Osteocyte (in vitro differentiated cells): ENCODE measurements at regions not wholly inside any gene's neighbourhood (a gene's known extent, or its start where the extent isn't known, plus 50 kb on each side); places are given as distances from the start of the nearest gene placed in this dataset.

ENCODE experiments used
- DNase-seq: peaks from one replicate; pipeline ENCODE4 v3.0.0; 2021; ENCODE audit warnings: mixed read lengths; ENCODE audit not compliant: unreplicated experiment; ENCODE audit errors: extremely low spot score
- H3K27ac Mint-ChIP-seq: one replicate; pipeline ENCODE4 v1.8.0; 2021; ENCODE audit warnings: mild to moderate bottlenecking, mixed read lengths; ENCODE audit not compliant: unreplicated experiment
- H3K27me3 Mint-ChIP-seq: one replicate; pipeline ENCODE4 v1.8.0; 2021; ENCODE audit warnings: mixed read lengths; ENCODE audit not compliant: unreplicated experiment
- H3K36me3 Mint-ChIP-seq: one replicate; pipeline ENCODE4 v1.8.0; 2021; ENCODE audit warnings: mixed read lengths; ENCODE audit not compliant: unreplicated experiment
- H3K4me1 Mint-ChIP-seq: one replicate; pipeline ENCODE4 v1.8.0; 2021; ENCODE audit warnings: mixed read lengths; ENCODE audit not compliant: unreplicated experiment
- H3K4me3 Mint-ChIP-seq: one replicate; pipeline ENCODE4 v1.8.0; 2021; ENCODE audit warnings: mild to moderate bottlenecking, moderate library complexity, mixed read lengths; ENCODE audit not compliant: unreplicated experiment
- H3K9me3 Mint-ChIP-seq: one replicate; pipeline ENCODE4 v1.8.0; 2021; ENCODE audit warnings: mixed read lengths; ENCODE audit not compliant: unreplicated experiment
- TF ChIP-seq, protein P1 (sequence below): fragments of 200-600 bp; sonication (generic); IDR thresholded peaks from 2 replicates; pipeline ENCODE4 v1.5.0; 2021; ENCODE audit warnings: antibody characterized with exemption, mild to moderate bottlenecking, moderate library complexity

DNA sequence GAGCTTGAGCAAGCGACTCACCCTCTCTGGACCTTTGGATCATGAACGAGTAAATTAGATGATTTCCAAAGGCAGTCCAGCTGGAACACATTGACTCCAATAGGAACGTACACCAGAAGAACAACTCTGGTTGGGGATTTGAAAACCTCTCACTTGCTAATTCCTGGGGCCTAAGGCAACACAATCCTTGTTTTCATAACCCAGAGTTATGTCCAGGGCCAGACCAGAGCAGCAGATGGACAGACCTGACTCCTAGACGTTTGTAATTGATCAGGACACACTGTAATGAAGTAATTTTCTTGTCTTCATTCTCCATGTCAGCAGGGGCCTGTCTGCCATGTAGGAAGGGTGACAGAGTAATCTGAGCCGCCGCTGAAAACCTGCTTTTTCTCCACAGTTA is 283.9 kb downstream of the IDS start:
- TF ChIP-seq, protein P1, sequence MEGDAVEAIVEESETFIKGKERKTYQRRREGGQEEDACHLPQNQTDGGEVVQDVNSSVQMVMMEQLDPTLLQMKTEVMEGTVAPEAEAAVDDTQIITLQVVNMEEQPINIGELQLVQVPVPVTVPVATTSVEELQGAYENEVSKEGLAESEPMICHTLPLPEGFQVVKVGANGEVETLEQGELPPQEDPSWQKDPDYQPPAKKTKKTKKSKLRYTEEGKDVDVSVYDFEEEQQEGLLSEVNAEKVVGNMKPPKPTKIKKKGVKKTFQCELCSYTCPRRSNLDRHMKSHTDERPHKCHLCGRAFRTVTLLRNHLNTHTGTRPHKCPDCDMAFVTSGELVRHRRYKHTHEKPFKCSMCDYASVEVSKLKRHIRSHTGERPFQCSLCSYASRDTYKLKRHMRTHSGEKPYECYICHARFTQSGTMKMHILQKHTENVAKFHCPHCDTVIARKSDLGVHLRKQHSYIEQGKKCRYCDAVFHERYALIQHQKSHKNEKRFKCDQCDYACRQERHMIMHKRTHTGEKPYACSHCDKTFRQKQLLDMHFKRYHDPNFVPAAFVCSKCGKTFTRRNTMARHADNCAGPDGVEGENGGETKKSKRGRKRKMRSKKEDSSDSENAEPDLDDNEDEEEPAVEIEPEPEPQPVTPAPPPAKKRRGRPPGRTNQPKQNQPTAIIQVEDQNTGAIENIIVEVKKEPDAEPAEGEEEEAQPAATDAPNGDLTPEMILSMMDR, result no peak
- Mint-ChIP-seq H3K4me3 (no peak overlapping the region), H3K27me3 (no peaks in the 10 kb centered on the region), H3K36me3 (no peaks in the 10 kb centered on the region), H3K27ac (no peak overlapping the region), H3K9me3 (peaks cover 33% of the 10 kb centered on the region), H3K4me1 (peaks cover 2% of the 10 kb centered on the region)
- no peak for DNase-seq

DNA sequence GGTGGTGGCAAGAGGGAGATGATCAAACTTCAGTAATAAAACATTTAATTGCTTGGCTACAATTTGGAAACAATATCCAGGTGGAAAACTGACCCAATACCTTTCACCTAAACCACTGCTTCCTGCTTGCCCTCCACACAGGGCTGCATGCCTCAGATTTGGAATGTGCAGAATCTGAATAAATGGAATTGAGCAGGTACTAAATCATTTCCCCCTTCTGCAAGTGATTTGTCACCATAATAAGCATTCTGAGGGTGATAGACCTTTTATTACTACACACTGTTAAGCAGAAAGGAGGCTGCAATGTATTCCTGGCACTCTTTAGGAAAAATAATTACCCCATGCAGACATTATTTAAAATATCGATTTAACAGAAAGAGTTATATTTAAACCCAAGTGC is 291.8 kb downstream of the IDS start:
- TF ChIP-seq, protein P1, result no peak
- no peak overlapping the region for H3K4me3 Mint-ChIP-seq
- H3K9me3 Mint-ChIP-seq, result peaks cover 21% of the 10 kb centered on the region
- no peaks in the 10 kb centered on the region for H3K27me3 Mint-ChIP-seq
- no peak for DNase-seq
- no peaks in the 10 kb centered on the region for H3K36me3 Mint-ChIP-seq
- H3K27ac Mint-ChIP-seq, result no peak overlapping the region
- H3K4me1 Mint-ChIP-seq, result peaks cover 7% of the 10 kb centered on the region

DNA sequence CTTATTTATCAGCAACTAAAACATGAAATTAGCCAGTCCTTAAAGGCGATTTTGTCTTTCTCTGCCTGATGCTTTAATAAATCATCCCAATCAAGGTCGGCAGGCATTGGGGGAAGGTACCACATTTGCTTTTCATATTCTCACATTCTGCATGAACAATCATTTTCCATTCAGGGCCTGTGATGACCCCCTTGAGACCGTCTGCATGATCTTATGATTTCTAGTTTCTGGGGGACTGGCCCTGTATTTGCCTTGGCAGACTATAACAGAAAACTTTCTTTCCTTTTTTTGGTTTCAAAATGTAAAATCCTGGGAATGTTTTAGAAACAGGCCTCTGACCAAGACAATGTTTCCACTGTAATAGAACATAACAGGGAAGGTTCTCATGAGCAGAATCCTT is 296.8 kb downstream of the IDS start:
- no peaks in the 10 kb centered on the region for H3K27me3 Mint-ChIP-seq
- peaks cover 4% of the 10 kb centered on the region for H3K4me1 Mint-ChIP-seq
- H3K27ac Mint-ChIP-seq, result no peak overlapping the region
- DNase-seq, result no peak
- H3K4me3 Mint-ChIP-seq, result no peak overlapping the region
- H3K9me3 Mint-ChIP-seq, result peaks cover 8% of the 10 kb centered on the region
- no peaks in the 10 kb centered on the region for H3K36me3 Mint-ChIP-seq
- TF ChIP-seq, protein P1, result no peak

DNA sequence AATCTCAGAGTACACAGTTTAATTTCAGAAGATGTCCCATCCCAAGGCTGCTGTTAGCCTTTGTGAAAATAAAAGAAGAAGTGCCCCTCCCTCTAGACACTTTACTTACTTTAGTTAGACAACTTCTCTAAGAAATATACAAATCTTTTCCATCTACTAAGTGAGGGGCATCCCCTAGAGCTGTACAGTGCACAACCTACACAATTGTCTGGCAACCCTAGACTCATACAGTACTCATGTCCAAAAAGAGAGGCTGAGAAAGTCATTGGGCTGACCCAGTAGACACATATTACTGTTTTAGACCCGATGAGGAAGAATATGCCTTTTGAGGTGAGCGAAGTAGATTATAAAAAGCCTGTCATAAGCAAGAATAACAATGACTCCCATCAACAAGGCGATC is 297.6 kb downstream of the IDS start:
- H3K4me1 Mint-ChIP-seq, result no peaks in the 10 kb centered on the region
- H3K36me3 Mint-ChIP-seq, result no peaks in the 10 kb centered on the region
- no peaks in the 10 kb centered on the region for H3K27me3 Mint-ChIP-seq
- no peak overlapping the region for H3K4me3 Mint-ChIP-seq
- H3K9me3 Mint-ChIP-seq, result peaks cover 12% of the 10 kb centered on the region
- TF ChIP-seq, protein P1, result no peak
- DNase-seq, result no peak
- no peak overlapping the region for H3K27ac Mint-ChIP-seq

DNA sequence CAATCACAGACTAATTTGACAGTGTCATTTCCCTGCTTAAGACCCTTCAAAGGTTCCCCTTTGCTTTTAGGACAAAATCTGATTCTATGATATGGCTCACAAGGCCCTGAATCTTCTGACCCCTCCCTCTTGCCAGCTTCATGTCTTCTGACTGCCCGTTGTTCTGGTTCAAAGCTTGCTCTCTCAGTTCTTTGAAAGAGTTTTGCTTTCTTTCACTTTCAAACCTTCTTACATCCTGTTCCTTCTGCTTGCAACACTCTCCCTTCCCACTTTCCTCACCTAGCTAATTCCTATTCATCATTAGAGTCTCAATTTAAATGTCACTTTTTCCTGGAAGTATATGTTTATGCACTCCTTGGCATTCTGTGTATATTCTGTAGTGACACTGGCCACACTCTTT is 299.2 kb downstream of the IDS start:
- no peaks in the 10 kb centered on the region for H3K27me3 Mint-ChIP-seq
- H3K36me3 Mint-ChIP-seq, result no peaks in the 10 kb centered on the region
- peaks cover 6% of the 10 kb centered on the region for H3K9me3 Mint-ChIP-seq
- no peak overlapping the region for H3K27ac Mint-ChIP-seq
- no peak overlapping the region for H3K4me3 Mint-ChIP-seq
- DNase-seq, result no peak
- no peaks in the 10 kb centered on the region for H3K4me1 Mint-ChIP-seq
- TF ChIP-seq, protein P1, result no peak
